ENCODE measurements at regions not wholly inside any gene's neighbourhood (a gene's known extent, or its start where the extent isn't known, plus 50 kb on each side); places are given as distances from the start of the nearest gene placed in this dataset.

- no peak overlapping the region for H3K27ac ChIP-seq
- POLR2A ChIA-PET (ENCODE audit: low non-redundant PET) = no interaction called here
- DNase-seq (ENCODE audit: low spot score) = no peak
- TF ChIP-seq CTCF (conservative IDR thresholded peaks at IDR 0.05; ENCODE audit: low read depth) = no peak
- CTCF ChIA-PET = interaction anchor here (0.8 kb wide), 1 partner anchor 70 kb away, joined by 3 read pairs; no protein-coding TSS in a partner anchor
Observed at GRCh38 chr10:121048749-121049148, 197.6 kb downstream of the WDR11 start.

GRCh38 chr10:121049489-121049888, 198.3 kb downstream of the WDR11 start:
- no peak for TF ChIP-seq CTCF (conservative IDR thresholded peaks at IDR 0.05; ENCODE audit: low read depth)
- POLR2A ChIA-PET (ENCODE audit: low non-redundant PET) = no interaction called here
- CTCF ChIA-PET = no interaction called here
- H3K27ac ChIP-seq = no peak overlapping the region
- no peak for DNase-seq (ENCODE audit: low spot score)

GRCh38 chr10:121049923-121050322, 198.8 kb downstream of the WDR11 start:
- CTCF ChIA-PET = interaction anchor here (0.6 kb wide), 1 partner anchor 647 kb away, joined by 3 read pairs; no protein-coding TSS in a partner anchor
- DNase-seq (ENCODE audit: low spot score) = no peak
- H3K27ac ChIP-seq = no peak overlapping the region
- POLR2A ChIA-PET (ENCODE audit: low non-redundant PET) = no interaction called here
- no peak for TF ChIP-seq CTCF (conservative IDR thresholded peaks at IDR 0.05; ENCODE audit: low read depth)

- no peak overlapping the region for H3K27ac ChIP-seq
- DNase-seq (ENCODE audit: low spot score) = no peak
- ChIA-PET CTCF (no interaction called here), POLR2A (ENCODE audit: low non-redundant PET) (no interaction called here)
- TF ChIP-seq CTCF (conservative IDR thresholded peaks at IDR 0.05; ENCODE audit: low read depth) = no peak
Observed at GRCh38 chr10:121051171-121051570, 200.0 kb downstream of the WDR11 start.

GRCh38 chr10:121051696-121052279, 200.6 kb downstream of the WDR11 start:
- ChIA-PET POLR2A (ENCODE audit: low non-redundant PET) (no interaction called here), CTCF (interaction anchor here (0.6 to 0.7 kb wide), 2 partner anchors 10 to 211 kb away, joined by 3 to 7 read pairs; no protein-coding TSS in a partner anchor)
- TF ChIP-seq CTCF (conservative IDR thresholded peaks at IDR 0.05; ENCODE audit: low read depth) = no peak
- no peak overlapping the region for H3K27ac ChIP-seq
- no peak for DNase-seq (ENCODE audit: low spot score)

- no peak for TF ChIP-seq CTCF (conservative IDR thresholded peaks at IDR 0.05; ENCODE audit: low read depth)
Observed at GRCh38 chr10:121053151-121053550, 202.0 kb downstream of the WDR11 start.

More at GRCh38 chr10:121053151-121053550, 202.0 kb downstream of the WDR11 start:
- no peak overlapping the region for H3K27ac ChIP-seq
- no peak for DNase-seq (ENCODE audit: low spot score)
- CTCF ChIA-PET = no interaction called here
- POLR2A ChIA-PET (ENCODE audit: low non-redundant PET) = no interaction called here
